ENCODE measurements at regions not wholly inside any gene's neighbourhood (a gene's known extent, or its start where the extent isn't known, plus 50 kb on each side); places are given as distances from the start of the nearest gene placed in this dataset.

GRCh38 chr9:80957801-80958200 is 731.5 kb downstream of the TLE1 start:
- no peak for FAIRE-seq
- no peak for DNase-seq (ENCODE audit: insufficient read length, low spot score)

GRCh38 chr9:80954521-80954920 is 734.8 kb downstream of the TLE1 start:
- DNase-seq (ENCODE audit: insufficient read length, low spot score) (no peak), FAIRE-seq (no peak)

DNA sequence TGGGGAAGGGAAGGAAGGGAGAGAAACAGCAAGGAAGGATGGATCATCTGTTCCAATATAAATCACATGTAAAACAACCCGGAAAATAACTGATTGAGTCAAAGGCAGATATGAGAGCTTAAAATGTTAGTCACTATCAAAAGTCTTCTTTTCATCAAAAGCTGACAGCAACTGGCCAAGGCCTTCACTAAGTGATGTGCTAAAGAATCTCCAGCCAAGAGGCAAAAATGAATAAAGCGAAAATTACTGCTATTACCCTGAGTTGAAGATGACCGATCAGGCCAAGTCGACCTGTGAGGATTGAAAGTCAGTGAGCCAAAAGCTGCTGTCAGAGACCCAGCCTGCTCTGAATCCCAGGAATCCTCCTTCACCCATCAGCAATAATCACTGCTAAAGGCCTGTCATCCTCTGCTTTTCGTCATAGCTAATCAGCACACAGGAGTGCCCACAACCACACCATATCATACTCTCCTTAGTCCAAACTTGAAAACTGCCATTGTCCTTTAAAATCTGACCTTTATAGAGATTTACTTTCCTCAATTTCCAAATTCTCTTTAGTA is 736.9 kb downstream of the TLE1 start:
- FAIRE-seq, result no peak
- DNase-seq (ENCODE audit: insufficient read length, low spot score), result no peak

DNA sequence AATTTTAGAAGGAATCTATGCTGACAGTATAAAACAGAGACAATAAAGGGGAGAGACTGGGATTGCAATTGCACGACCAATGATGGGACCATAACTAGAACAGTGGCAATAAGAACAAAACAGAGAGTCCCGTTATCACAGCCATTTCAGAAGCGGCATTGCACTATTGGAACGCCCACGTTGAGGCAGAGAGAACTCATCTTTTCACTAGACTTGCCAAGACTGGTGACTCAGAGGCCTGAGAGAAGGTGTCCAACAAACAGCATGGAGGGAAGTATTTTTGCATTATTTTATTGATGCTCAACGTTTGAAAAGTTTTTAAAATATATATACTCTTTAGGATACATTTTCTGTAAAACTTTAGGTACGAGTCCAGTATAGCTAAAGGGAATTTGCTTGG is 737.7 kb downstream of the TLE1 start:
- DNase-seq (ENCODE audit: insufficient read length, low spot score), result no peak
- no peak for FAIRE-seq

GRCh38 chr9:80948876-80949275 is 740.5 kb downstream of the TLE1 start:
- FAIRE-seq (no peak), DNase-seq (ENCODE audit: insufficient read length, low spot score) (no peak)

DNA sequence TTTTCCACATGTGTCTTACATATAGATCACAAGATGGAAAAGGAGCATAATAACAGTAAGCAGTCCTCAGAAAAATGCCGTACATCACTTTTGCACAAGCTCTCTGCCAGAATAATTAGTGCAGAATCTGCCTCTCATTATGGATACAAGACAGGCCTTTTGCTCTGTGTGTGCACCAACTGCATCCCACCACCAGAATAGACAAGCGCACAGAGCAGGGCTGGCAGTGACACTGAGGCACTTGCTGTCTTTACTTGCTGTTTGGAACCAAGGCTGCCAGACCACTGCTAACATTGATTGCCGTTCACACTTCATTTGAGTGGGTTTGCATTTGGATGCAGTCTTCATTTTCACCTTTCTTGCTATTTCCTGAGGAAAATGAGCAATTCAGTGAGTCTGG is 741.3 kb downstream of the TLE1 start:
- FAIRE-seq (no peak), DNase-seq (ENCODE audit: insufficient read length, low spot score) (no peak)

DNA sequence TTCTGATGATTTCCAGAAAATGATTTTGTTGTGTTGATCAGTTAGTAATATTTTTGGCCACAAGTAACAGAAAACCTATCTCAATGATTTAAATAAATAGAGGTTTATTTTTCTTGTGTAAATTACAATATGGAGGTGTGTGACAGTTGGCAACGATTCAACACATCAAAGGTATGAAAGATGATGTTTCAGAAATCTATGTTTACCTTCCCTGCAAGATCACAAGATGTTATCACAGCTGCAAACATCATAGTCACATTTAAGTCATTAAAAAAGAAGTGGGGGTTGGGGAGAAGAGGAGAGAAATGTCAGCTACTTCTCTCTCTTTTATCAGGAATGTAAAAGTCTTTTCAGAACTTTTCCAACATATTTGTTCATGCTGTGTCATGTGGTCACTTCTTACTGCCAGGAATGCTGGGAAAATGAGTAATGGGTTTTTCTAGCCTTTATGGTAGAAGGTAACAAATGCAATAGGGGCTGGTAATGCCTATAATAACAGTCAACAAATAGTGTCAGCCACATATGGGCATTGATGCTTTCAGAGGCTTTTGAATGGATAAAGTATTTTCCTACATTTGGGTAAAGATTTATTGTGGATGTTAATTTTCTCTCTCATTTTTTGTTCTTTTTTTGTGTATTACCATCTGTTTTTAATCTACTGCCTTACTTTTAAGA is 742.7 kb downstream of the TLE1 start:
- FAIRE-seq (no peak), DNase-seq (ENCODE audit: insufficient read length, low spot score) (no peak)

DNA sequence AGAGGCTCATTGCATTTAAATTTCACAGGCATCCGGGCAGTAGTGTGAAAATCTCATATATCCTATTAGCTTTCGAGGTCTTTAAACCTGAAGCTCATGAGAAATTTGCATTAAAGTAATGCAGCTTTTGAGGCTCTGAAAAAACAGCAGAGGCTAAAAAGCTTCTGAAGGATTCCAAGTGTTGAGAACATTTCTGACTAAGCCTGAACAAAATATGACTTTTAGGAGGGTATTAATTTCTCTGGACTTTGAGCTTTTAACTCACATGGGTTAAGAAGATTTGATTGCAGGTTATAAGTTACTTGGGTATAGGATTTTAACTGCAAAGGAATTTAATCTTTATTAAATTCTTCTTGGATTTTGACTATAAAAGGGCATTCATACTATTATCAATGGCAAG is 743.9 kb downstream of the TLE1 start:
- DNase-seq (ENCODE audit: insufficient read length, low spot score) (no peak), FAIRE-seq (no peak)

GRCh38 chr9:80937645-80938044 is 751.7 kb downstream of the TLE1 start:
- DNase-seq (ENCODE audit: insufficient read length, low spot score), result no peak
- no peak for FAIRE-seq

DNA sequence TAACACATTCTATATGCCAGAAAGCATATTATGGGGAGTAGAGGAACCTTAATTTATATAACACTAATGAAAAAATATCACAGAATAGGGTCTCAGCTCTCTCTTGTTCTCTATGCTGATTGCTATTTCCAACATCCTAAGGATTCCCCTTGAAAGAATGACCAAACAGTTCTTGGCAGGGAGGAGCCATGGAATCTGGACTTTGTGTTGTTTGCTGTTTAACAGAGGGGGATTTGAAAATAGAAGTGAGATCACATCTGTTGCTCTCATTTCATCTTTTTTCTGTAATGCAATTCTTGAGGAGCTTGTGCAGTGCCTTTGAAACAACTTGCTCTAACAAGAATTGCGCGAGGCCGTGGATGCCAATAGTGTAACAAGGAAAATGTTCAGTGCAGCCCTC is 755.3 kb downstream of the TLE1 start:
- no peak for FAIRE-seq
- no peak for DNase-seq (ENCODE audit: insufficient read length, low spot score)

GRCh38 chr9:80932947-80933780 is 756.2 kb downstream of the TLE1 start:
- DNase-seq (ENCODE audit: insufficient read length, low spot score) (no peak), FAIRE-seq (no peak)

DNA sequence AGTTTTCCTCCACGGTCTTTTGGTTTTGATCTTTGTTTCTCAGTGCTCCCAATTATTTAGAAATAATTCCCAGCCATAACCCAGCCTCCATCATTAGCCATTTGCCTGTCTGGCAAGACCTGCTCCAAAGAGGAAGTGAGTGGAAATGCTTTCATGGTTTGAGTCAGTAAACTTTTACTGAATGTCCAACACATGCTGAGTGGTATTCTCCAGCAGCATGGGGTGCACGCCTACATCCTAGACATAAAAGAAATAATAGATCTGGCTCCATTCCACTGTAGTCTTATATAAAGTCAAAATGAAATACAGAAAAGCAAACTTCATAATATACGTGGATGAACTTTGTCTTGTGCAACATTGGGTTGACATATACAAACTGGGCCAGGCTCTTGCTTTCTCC is 757.2 kb downstream of the TLE1 start:
- no peak for DNase-seq (ENCODE audit: insufficient read length, low spot score)
- no peak for FAIRE-seq

GRCh38 chr9:80931163-80931562 is 758.2 kb downstream of the TLE1 start:
- FAIRE-seq, result no peak
- DNase-seq (ENCODE audit: insufficient read length, low spot score), result no peak

DNA sequence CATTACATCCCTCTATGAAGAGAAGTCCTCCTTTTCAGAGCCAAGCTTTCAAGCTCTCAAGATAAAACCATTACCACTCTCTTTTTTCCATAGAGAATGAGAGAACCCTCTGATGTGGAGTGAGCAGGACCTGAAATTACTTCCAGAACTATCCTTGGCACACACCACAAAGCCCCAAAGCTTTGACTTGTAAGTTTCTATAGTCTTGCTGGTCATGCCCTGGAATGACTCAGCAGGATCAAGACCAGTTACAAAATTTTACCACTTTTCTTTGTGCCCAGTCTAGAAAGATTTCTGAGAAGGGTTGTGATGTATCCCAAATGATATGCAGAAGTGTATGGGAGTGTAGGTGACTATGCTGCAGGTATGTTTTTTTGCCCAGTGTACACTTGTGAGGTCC is 760.6 kb downstream of the TLE1 start:
- DNase-seq (ENCODE audit: insufficient read length, low spot score), result no peak
- no peak for FAIRE-seq

- FAIRE-seq (no peak), DNase-seq (ENCODE audit: insufficient read length, low spot score) (no peak)
Observed at GRCh38 chr9:80926611-80927010, 762.7 kb downstream of the TLE1 start.

DNA sequence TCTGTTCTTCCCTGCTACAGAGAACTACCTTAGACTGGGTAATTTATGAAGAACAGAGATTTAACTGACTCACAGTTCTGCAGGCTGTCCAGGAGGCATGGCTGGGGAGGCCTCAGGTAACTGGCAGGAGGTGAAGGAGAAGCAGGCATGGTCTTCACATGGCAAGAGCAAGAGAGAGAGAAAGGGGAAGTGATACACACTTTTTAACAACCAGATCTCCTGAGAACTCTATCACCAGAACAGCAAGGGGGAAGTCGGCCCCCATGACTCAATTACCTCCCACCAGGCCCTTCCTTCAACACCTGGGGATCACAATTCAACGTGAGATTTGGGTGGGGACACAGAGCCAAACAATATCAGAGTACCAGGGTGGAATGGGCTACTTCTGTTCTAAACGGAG is 766.8 kb downstream of the TLE1 start:
- DNase-seq (ENCODE audit: insufficient read length, low spot score) (no peak), FAIRE-seq (no peak)

DNA sequence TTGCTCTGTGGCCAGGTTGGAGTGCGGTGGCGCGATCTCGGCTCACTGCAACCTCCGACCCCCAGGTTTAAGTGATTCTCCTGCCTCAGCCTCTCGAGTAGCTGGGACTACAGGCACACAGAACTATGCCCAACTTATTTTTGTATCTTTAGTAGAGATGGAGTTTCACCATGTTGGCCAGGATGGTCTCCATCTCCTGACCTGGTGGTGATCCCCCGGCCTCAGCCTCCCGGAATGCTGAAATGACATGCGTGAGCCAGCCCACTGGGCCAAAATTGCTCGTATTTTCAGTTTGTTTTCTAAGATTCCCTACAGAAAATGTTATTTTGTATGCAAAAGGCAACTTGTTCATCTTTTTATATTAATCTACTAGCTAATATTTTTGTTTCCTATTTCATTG is 782.6 kb downstream of the TLE1 start:
- no peak for DNase-seq (ENCODE audit: insufficient read length, low spot score)
- no peak for FAIRE-seq

DNA sequence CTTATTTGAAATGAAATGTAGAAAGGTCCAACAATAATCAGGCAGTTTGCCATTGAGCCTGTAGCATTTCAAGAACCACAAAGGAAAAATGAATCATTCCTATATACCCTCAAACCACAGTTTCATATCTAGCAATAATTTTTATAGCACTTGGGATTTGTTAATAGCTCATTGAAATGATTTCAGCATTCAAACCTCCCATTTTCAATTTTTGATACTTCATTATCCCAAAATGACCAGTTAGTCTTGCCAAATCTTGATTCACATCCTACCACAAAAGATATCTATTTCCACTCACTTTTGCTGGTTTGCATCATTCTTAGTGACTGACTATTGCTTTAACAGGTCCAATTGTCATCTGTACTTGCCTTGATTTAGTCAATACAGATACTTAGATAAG is 790.1 kb downstream of the TLE1 start:
- DNase-seq (ENCODE audit: insufficient read length, low spot score) (no peak), FAIRE-seq (no peak)

DNA sequence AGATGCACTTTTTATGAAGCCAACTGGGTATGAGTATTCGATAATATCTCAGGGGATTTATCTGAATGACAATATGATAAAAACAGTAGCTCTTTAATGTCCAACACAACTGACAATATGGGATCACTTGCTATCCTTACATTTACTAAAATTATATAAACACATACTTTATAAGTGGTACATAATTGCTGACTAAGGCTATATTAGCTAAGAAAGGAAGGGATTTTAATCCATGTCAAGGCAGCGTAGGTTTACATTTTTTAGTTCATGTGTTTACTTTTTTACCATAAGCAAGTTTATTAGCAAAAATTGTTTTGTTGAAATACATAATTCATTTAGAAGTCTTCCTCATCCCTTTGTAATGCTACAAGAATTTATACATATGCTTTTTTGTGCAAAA is 796.2 kb downstream of the TLE1 start:
- FAIRE-seq, result no peak

DNA sequence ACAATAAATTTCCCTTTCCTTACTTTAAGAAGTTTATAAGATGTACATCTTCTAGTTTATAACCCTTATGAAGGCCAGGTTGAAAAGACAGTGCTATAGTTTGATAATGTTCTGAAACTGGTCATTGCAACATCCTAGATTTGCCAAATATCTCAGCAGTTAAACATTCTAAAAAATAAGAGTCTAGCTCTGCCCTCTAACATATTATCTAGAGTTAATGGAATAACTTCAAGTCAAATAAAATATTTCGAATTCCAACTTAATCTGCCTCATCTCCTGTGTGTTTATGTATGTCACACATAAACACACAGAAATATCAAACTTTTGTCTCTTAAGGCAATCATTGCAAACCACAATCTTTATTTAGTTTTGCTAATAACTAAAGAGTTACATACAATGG is 796.6 kb downstream of the TLE1 start:
- FAIRE-seq (no peak), DNase-seq (ENCODE audit: insufficient read length, low spot score) (no peak)

More for the DNA sequence above, 796.2 kb downstream of the TLE1 start:
- no peak for DNase-seq (ENCODE audit: insufficient read length, low spot score)

GRCh38 chr9:80890124-80890523 is 799.2 kb downstream of the TLE1 start:
- DNase-seq (ENCODE audit: insufficient read length, low spot score) (no peak), FAIRE-seq (no peak)

DNA sequence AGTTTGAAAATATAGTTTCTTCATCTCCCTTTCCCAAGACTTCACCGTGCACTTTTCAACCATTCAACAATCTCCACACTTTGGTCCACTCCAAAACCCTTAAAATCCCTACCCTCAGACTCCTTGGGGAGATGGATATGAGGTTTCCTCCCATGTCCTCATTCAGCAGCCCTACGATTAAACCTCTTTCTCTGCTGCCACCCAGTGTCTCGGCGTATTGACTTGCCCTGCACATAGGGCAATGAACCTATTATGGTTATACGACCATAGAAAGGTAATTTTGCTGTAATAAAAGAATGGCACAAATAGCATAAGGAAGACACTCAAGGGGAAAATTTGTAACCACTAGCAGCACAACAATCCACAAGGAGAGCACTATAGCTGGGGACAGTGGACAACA is 803.5 kb downstream of the TLE1 start:
- DNase-seq (ENCODE audit: insufficient read length, low spot score) (no peak), FAIRE-seq (no peak)
